Testis (tissue), 2 donors: ENCODE measurements at regions not wholly inside any gene's neighbourhood (a gene's known extent, or its start where the extent isn't known, plus 50 kb on each side); places are given as distances from the start of the nearest gene placed in this dataset.

ENCODE experiments used
- POLR2A ChIP-seq: fragments of 450-650 bp; IDR thresholded peaks from one replicate; pipeline ENCODE4 v1.6.1; 2017; ENCODE audit warnings: antibody characterized with exemption, mild to moderate bottlenecking, moderate library complexity
- TF ChIP-seq, protein P1 (sequence below), 3 experiments: fragments of 450-650 bp in 2 of 3; fragments of 200-600 bp in 1 of 3; sonication (generic) in 1 of 3; IDR thresholded peaks; one replicate each; pipeline ENCODE4 v1.5.1; 2016 to 2019; ENCODE audit warnings: antibody characterized with exemption in 3 of 3, mild to moderate bottlenecking in 2 of 3, moderate library complexity in 1 of 3

DNA sequence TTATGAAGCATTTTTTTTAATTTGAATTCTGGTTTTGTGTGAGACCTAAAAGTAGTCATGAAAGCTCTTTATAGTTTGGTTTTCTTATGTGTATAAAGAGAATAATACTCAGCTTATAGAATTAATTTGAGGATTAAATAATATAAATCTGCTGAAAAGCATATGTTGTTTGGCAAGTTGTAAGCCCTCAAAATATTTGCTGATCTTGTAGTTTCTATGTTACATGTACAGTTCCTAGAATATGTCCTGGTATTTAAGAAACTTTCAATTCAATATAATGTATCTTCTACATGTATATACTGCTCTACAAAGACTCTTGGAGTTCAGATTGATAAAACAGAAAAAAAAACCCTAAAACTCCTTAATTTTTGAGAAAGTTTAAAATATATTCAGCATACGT lies 605.5 kb upstream of the FAM98A start:
- TF ChIP-seq, protein P1, sequence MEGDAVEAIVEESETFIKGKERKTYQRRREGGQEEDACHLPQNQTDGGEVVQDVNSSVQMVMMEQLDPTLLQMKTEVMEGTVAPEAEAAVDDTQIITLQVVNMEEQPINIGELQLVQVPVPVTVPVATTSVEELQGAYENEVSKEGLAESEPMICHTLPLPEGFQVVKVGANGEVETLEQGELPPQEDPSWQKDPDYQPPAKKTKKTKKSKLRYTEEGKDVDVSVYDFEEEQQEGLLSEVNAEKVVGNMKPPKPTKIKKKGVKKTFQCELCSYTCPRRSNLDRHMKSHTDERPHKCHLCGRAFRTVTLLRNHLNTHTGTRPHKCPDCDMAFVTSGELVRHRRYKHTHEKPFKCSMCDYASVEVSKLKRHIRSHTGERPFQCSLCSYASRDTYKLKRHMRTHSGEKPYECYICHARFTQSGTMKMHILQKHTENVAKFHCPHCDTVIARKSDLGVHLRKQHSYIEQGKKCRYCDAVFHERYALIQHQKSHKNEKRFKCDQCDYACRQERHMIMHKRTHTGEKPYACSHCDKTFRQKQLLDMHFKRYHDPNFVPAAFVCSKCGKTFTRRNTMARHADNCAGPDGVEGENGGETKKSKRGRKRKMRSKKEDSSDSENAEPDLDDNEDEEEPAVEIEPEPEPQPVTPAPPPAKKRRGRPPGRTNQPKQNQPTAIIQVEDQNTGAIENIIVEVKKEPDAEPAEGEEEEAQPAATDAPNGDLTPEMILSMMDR (IDR thresholded peaks at IDR 0.05) = no peak
- no peak for TF ChIP-seq POLR2A
